ENCODE measurements at regions not wholly inside any gene's neighbourhood (a gene's known extent, or its start where the extent isn't known, plus 50 kb on each side); places are given as distances from the start of the nearest gene placed in this dataset.

DNA sequence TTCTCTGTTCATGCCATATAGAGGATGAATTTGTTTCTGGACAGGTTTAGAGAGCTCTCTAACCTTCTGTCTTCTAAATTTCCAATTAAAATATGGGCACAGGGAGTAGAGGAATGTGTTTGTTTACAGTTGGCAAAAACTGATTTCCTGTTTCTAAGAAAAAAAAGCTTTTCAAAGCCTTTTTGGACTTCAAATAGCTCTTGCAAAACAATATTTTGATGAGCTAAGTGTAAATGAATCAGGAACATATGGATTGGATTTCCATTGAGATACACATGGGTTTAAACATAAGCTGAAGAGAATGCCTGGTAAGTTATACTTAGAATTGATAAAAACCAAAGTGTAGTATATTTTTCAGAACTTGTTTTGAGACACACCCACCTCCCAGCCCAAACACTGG, 677.5 kb downstream of the NYAP2 start:
- H3K4me3 Mint-ChIP-seq: no peak overlapping the region

More for the DNA sequence above, 677.5 kb downstream of the NYAP2 start:
- Histone ChIP-seq H3K4me1 (ENCODE audit: insufficient read depth) (0 out of 2 replicates have a peak, but pooled peaks cover 3% of the 10 kb centered on the region), H3F3A (replicated peaks; ENCODE audit: low read depth) (no peaks in the 10 kb centered on the region), H3K79me2 (replicated peaks; ENCODE audit: insufficient read depth) (no peaks in the 10 kb centered on the region), H4K20me1 (replicated peaks; ENCODE audit: insufficient read depth) (no peaks in the 10 kb centered on the region), H3K9me2 (ENCODE audit: insufficient read depth) (no peaks in the 10 kb centered on the region; the same call in 1 of the 2 replicates), H3K27me3 (ENCODE audit: insufficient read depth) (no peaks in the 10 kb centered on the region), H3K4me3 (no peak overlapping the region), H3K36me3 (ENCODE audit: insufficient read depth) (no peaks in the 10 kb centered on the region), H3K27ac (ENCODE audit: low read depth) (no peak overlapping the region), H3K4me2 (no peak overlapping the region), H2AFZ (no peak overlapping the region)
- Mint-ChIP-seq H3K4me1 (no peaks in the 10 kb centered on the region), H3K27me3 (ENCODE audit: insufficient read depth, low read depth, poor library complexity) (no peaks in the 10 kb centered on the region), H3K9me3 (no peaks in the 10 kb centered on the region), H3K27ac (no peak overlapping the region), H3K36me3 (ENCODE audit: low read depth) (no peaks in the 10 kb centered on the region)
- TF ChIP-seq ZNF331 (CRISPR knock-in tag; IDR thresholded peaks at IDR 0.05; ENCODE audit: low read depth) (no peak), EZH2phosphoT487 (IDR thresholded peaks at IDR 0.05; ENCODE audit: unreplicated experiment) (no peak), JUNB (IDR thresholded peaks at IDR 0.05; ENCODE audit: unreplicated experiment) (no peak), STAT1 (IDR thresholded peaks at IDR 0.05; ENCODE audit: unreplicated experiment) (no peak), NANOG (IDR thresholded peaks at IDR 0.05; ENCODE audit: borderline replicate concordance) (no peak), CREB1 (CRISPR knock-in tag; IDR thresholded peaks at IDR 0.05; ENCODE audit: low read depth) (no peak), ZNF114 (CRISPR knock-in tag; IDR thresholded peaks at IDR 0.05) (no peak), POLR2AphosphoS5 (IDR thresholded peaks at IDR 0.05; ENCODE audit: low read depth) (no peak), EZH2 (IDR thresholded peaks at IDR 0.05; ENCODE audit: low read depth, unreplicated experiment) (no peak)
- TF ChIP-seq, protein P1, sequence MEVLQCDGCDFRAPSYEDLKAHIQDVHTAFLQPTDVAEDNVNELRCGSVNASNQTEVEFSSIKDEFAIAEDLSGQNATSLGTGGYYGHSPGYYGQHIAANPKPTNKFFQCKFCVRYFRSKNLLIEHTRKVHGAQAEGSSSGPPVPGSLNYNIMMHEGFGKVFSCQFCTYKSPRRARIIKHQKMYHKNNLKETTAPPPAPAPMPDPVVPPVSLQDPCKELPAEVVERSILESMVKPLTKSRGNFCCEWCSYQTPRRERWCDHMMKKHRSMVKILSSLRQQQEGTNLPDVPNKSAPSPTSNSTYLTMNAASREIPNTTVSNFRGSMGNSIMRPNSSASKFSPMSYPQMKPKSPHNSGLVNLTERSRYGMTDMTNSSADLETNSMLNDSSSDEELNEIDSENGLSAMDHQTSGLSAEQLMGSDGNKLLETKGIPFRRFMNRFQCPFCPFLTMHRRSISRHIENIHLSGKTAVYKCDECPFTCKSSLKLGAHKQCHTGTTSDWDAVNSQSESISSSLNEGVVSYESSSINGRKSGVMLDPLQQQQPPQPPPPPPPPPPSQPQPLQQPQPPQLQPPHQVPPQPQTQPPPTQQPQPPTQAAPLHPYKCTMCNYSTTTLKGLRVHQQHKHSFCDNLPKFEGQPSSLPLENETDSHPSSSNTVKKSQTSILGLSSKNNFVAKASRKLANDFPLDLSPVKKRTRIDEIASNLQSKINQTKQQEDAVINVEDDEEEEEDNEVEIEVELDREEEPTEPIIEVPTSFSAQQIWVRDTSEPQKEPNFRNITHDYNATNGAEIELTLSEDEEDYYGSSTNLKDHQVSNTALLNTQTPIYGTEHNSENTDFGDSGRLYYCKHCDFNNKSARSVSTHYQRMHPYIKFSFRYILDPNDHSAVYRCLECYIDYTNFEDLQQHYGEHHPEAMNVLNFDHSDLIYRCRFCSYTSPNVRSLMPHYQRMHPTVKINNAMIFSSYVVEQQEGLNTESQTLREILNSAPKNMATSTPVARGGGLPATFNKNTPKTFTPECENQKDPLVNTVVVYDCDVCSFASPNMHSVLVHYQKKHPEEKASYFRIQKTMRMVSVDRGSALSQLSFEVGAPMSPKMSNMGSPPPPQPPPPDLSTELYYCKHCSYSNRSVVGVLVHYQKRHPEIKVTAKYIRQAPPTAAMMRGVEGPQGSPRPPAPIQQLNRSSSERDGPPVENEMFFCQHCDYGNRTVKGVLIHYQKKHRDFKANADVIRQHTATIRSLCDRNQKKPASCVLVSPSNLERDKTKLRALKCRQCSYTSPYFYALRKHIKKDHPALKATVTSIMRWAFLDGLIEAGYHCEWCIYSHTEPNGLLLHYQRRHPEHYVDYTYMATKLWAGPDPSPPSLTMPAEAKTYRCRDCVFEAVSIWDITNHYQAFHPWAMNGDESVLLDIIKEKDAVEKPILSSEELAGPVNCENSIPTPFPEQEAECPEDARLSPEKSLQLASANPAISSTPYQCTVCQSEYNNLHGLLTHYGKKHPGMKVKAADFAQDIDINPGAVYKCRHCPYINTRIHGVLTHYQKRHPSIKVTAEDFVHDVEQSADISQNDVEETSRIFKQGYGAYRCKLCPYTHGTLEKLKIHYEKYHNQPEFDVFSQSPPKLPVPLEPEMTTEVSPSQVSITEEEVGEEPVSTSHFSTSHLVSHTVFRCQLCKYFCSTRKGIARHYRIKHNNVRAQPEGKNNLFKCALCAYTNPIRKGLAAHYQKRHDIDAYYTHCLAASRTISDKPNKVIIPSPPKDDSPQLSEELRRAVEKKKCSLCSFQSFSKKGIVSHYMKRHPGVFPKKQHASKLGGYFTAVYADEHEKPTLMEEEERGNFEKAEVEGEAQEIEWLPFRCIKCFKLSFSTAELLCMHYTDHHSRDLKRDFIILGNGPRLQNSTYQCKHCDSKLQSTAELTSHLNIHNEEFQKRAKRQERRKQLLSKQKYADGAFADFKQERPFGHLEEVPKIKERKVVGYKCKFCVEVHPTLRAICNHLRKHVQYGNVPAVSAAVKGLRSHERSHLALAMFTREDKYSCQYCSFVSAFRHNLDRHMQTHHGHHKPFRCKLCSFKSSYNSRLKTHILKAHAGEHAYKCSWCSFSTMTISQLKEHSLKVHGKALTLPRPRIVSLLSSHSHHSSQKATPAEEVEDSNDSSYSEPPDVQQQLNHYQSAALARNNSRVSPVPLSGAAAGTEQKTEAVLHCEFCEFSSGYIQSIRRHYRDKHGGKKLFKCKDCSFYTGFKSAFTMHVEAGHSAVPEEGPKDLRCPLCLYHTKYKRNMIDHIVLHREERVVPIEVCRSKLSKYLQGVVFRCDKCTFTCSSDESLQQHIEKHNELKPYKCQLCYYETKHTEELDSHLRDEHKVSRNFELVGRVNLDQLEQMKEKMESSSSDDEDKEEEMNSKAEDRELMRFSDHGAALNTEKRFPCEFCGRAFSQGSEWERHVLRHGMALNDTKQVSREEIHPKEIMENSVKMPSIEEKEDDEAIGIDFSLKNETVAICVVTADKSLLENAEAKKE (CRISPR knock-in tag; IDR thresholded peaks at IDR 0.05): no peak
- TF ChIP-seq, protein P2, sequence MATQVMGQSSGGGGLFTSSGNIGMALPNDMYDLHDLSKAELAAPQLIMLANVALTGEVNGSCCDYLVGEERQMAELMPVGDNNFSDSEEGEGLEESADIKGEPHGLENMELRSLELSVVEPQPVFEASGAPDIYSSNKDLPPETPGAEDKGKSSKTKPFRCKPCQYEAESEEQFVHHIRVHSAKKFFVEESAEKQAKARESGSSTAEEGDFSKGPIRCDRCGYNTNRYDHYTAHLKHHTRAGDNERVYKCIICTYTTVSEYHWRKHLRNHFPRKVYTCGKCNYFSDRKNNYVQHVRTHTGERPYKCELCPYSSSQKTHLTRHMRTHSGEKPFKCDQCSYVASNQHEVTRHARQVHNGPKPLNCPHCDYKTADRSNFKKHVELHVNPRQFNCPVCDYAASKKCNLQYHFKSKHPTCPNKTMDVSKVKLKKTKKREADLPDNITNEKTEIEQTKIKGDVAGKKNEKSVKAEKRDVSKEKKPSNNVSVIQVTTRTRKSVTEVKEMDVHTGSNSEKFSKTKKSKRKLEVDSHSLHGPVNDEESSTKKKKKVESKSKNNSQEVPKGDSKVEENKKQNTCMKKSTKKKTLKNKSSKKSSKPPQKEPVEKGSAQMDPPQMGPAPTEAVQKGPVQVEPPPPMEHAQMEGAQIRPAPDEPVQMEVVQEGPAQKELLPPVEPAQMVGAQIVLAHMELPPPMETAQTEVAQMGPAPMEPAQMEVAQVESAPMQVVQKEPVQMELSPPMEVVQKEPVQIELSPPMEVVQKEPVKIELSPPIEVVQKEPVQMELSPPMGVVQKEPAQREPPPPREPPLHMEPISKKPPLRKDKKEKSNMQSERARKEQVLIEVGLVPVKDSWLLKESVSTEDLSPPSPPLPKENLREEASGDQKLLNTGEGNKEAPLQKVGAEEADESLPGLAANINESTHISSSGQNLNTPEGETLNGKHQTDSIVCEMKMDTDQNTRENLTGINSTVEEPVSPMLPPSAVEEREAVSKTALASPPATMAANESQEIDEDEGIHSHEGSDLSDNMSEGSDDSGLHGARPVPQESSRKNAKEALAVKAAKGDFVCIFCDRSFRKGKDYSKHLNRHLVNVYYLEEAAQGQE (IDR thresholded peaks at IDR 0.05; ENCODE audit: unreplicated experiment): no peak
- TF ChIP-seq, protein P3, sequence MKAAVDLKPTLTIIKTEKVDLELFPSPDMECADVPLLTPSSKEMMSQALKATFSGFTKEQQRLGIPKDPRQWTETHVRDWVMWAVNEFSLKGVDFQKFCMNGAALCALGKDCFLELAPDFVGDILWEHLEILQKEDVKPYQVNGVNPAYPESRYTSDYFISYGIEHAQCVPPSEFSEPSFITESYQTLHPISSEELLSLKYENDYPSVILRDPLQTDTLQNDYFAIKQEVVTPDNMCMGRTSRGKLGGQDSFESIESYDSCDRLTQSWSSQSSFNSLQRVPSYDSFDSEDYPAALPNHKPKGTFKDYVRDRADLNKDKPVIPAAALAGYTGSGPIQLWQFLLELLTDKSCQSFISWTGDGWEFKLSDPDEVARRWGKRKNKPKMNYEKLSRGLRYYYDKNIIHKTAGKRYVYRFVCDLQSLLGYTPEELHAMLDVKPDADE (IDR thresholded peaks at IDR 0.05): no peak
- TF ChIP-seq, protein P4, sequence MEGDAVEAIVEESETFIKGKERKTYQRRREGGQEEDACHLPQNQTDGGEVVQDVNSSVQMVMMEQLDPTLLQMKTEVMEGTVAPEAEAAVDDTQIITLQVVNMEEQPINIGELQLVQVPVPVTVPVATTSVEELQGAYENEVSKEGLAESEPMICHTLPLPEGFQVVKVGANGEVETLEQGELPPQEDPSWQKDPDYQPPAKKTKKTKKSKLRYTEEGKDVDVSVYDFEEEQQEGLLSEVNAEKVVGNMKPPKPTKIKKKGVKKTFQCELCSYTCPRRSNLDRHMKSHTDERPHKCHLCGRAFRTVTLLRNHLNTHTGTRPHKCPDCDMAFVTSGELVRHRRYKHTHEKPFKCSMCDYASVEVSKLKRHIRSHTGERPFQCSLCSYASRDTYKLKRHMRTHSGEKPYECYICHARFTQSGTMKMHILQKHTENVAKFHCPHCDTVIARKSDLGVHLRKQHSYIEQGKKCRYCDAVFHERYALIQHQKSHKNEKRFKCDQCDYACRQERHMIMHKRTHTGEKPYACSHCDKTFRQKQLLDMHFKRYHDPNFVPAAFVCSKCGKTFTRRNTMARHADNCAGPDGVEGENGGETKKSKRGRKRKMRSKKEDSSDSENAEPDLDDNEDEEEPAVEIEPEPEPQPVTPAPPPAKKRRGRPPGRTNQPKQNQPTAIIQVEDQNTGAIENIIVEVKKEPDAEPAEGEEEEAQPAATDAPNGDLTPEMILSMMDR (conservative IDR thresholded peaks at IDR 0.05; ENCODE audit: low read depth in 2 of 2): no peak
- no peak for DNase-seq (ENCODE audit: low spot score)
- ATAC-seq: no peak
